A673 (cell line): ENCODE measurements at regions not wholly inside any gene's neighbourhood (a gene's known extent, or its start where the extent isn't known, plus 50 kb on each side); places are given as distances from the start of the nearest gene placed in this dataset.

Experiments used
- BruUV-seq: library from RNA; stranded (reverse); fragments of 400-500 nt; replicated peaks from 2 replicates; lab custom pipeline; 2021; lab: Mats Ljungman, UMichigan
- CTCF ChIA-PET: fragments of 300-600 bp; sonication (Branson Sonifier 250); formaldehyde crosslinking; loops from one replicate; lab custom pipeline; 2022; ENCODE audit warnings: antibody characterized with exemption; lab: Charles Lee
- POLR2A ChIA-PET: fragments of 300-600 bp; sonication (Branson Sonifier 250); formaldehyde crosslinking; loops from one replicate; lab custom pipeline; 2022; ENCODE audit warnings: antibody characterized with exemption; ENCODE audit not compliant: low non-redundant PET; lab: Charles Lee
- DNase-seq: peaks from one replicate; pipeline ENCODE4 v3.0.0-alpha.2; 2015; ENCODE audit warnings: low spot score
- H3K27ac ChIP-seq: fragments of 200-600 bp; sonication (generic); 2 replicates; pipeline ENCODE4 v1.5.1; 2016; ENCODE audit warnings: mixed run types, low read depth, mild to moderate bottlenecking, mixed read lengths, antibody characterized with exemption, low read length; ENCODE audit not compliant: poor library complexity, severe bottlenecking
- H3K27me3 ChIP-seq: fragments of 200-600 bp; sonication (generic); replicated peaks from 2 replicates; pipeline ENCODE4 v1.6.1; 2017; ENCODE audit warnings: mixed run types, low read depth, mild to moderate bottlenecking, mixed read lengths, antibody characterized with exemption, low read length; ENCODE audit not compliant: insufficient read depth, poor library complexity
- H3K36me3 ChIP-seq: fragments of 200-600 bp; sonication (generic); 2 replicates; pipeline ENCODE4 v1.6.1; 2016; ENCODE audit warnings: mixed run types, mild to moderate bottlenecking, mixed read lengths, antibody characterized with exemption, low read length; ENCODE audit not compliant: insufficient read depth, poor library complexity, severe bottlenecking
- H3K4me1 ChIP-seq: fragments of 200-600 bp; sonication (generic); 2 replicates; pipeline ENCODE4 v1.6.1; 2017; ENCODE audit warnings: mixed run types, mild to moderate bottlenecking, mixed read lengths, antibody characterized with exemption, low read length; ENCODE audit not compliant: insufficient read depth, poor library complexity, severe bottlenecking
- H3K4me3 ChIP-seq: fragments of 200-600 bp; sonication (generic); 2 replicates; pipeline ENCODE4 v1.5.1; 2016; ENCODE audit warnings: low read depth, mixed run types, mild to moderate bottlenecking, mixed read lengths, low read length; ENCODE audit not compliant: poor library complexity, severe bottlenecking
- H3K9me3 ChIP-seq: fragments of 200-600 bp; sonication (generic); 2 replicates; pipeline ENCODE4 v1.6.1; 2016; ENCODE audit warnings: mixed run types, low read depth, mild to moderate bottlenecking, mixed read lengths, antibody characterized with exemption, low read length; ENCODE audit not compliant: poor library complexity, severe bottlenecking
- EZH2 ChIP-seq: fragments of 200-600 bp; sonication (generic); IDR thresholded peaks from 2 replicates; pipeline ENCODE4 v1.6.1; 2017; ENCODE audit warnings: borderline replicate concordance, low read depth, mild to moderate bottlenecking, mixed read lengths, antibody characterized with exemption, low read length; ENCODE audit not compliant: poor library complexity, severe bottlenecking
- intact Hi-C: fragments of 100-400 bp; cut with micrococcal nuclease; formaldehyde crosslinking; loops from one replicate; pipeline ENCODE4 v1.10.0; 2022; ENCODE audit not compliant: unreplicated experiment
- TF ChIP-seq, protein P1 (sequence below): fragments of 300-800, 200-600 bp; sonication (generic); conservative IDR thresholded peaks from 2 replicates; pipeline ENCODE4 v1.5.1; 2017; ENCODE audit warnings: low read depth, mild to moderate bottlenecking, antibody characterized with exemption, low read length, moderate library complexity, mixed read lengths

DNA sequence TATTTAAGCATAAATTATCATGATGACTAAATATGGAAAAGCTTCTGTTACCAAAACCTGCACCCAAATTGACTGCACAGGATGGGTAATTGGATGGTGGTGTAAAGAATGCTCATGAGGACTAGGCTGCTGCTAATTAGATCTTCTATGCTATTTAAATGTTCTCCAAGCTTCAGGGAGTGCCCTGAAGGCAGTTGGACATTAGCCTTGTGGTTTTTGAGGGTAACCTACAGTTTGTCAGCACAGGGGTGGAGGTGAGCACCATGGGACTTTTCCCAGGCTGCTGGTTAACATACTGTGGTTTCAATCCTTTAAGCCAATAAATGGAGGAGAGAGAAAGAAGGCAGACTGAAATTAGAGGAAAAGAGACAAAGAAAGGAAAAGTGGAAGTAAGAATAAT, 145.0 kb downstream of the WIF1 start:
- Histone ChIP-seq H3K9me3 (no peaks in the 10 kb centered on the region), H3K27ac (no peak overlapping the region), H3K36me3 (no peaks in the 10 kb centered on the region), H3K4me1 (no peaks in the 10 kb centered on the region), H3K27me3 (no peaks in the 10 kb centered on the region), H3K4me3 (no peak overlapping the region)
- intact Hi-C loops: no loop called here
- BruUV-seq: no TSS peak
- ChIA-PET CTCF (no interaction called here), POLR2A (no interaction called here)
- TF ChIP-seq, protein P1, sequence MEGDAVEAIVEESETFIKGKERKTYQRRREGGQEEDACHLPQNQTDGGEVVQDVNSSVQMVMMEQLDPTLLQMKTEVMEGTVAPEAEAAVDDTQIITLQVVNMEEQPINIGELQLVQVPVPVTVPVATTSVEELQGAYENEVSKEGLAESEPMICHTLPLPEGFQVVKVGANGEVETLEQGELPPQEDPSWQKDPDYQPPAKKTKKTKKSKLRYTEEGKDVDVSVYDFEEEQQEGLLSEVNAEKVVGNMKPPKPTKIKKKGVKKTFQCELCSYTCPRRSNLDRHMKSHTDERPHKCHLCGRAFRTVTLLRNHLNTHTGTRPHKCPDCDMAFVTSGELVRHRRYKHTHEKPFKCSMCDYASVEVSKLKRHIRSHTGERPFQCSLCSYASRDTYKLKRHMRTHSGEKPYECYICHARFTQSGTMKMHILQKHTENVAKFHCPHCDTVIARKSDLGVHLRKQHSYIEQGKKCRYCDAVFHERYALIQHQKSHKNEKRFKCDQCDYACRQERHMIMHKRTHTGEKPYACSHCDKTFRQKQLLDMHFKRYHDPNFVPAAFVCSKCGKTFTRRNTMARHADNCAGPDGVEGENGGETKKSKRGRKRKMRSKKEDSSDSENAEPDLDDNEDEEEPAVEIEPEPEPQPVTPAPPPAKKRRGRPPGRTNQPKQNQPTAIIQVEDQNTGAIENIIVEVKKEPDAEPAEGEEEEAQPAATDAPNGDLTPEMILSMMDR: no peak
- no peak for TF ChIP-seq EZH2
- DNase-seq: no peak

- Histone ChIP-seq H3K9me3 (no peaks in the 10 kb centered on the region), H3K27ac (no peak overlapping the region), H3K36me3 (no peaks in the 10 kb centered on the region), H3K27me3 (peaks cover 3% of the 10 kb centered on the region), H3K4me1 (no peaks in the 10 kb centered on the region), H3K4me3 (no peak overlapping the region)
- TF ChIP-seq, protein P1: no peak
- no peak for TF ChIP-seq EZH2
- ChIA-PET POLR2A (no interaction called here), CTCF (no interaction called here)
- intact Hi-C loops: no loop called here
- DNase-seq: no peak
- no TSS peak for BruUV-seq
Observed at GRCh38 chr12:64983771-64984278, 137.3 kb downstream of the WIF1 start.

DNA sequence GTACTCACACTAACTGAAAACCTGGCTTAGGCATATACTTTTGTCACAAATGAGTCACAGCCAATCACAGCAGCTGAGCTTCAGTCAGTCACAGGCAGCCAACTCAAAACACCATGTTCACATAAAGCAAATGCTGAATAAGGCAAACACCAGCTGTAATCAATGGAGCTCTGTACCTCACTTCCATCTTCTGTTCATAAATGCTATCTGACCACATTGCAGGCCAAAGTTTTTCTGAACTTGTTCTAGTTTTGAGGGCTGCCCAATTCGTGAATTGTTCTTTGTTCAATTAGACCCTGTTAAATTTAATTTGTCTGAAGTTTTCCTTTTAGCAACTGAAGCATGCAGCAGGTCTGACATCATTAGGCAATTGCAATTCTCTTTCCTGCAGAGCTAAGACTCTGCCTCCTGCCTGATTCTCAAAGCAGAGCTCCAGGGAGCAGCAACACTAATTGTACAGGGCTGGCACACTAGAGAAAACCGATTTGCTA, 129.9 kb downstream of the WIF1 start:
- H3K4me1 ChIP-seq: no peaks in the 10 kb centered on the region
- no peak for DNase-seq
- intact Hi-C loops: no loop called here
- no peaks in the 10 kb centered on the region for H3K9me3 ChIP-seq
- BruUV-seq: no TSS peak
- H3K4me3 ChIP-seq: no peak overlapping the region
- H3K36me3 ChIP-seq: no peaks in the 10 kb centered on the region
- TF ChIP-seq, protein P1: no peak
- no peak for TF ChIP-seq EZH2
- POLR2A ChIA-PET: no interaction called here
- CTCF ChIA-PET: no interaction called here
- H3K27me3 ChIP-seq: peaks cover 24% of the 10 kb centered on the region
- no peak overlapping the region for H3K27ac ChIP-seq
